ENCODE measurements at regions not wholly inside any gene's neighbourhood (a gene's known extent, or its start where the extent isn't known, plus 50 kb on each side); places are given as distances from the start of the nearest gene placed in this dataset.

- no peak for TF ChIP-seq CTCF (IDR thresholded peaks at IDR 0.05)
- no peak for TF ChIP-seq POLR2A (IDR thresholded peaks at IDR 0.05)
Measured at GRCh38 chr2:14716319-14716718, 83.8 kb downstream of the LRATD1 start.
